Esophagus squamous epithelium (tissue), 4 donors: ENCODE measurements at regions not wholly inside any gene's neighbourhood (a gene's known extent, or its start where the extent isn't known, plus 50 kb on each side); places are given as distances from the start of the nearest gene placed in this dataset.

Experiments used
- CTCF ChIP-seq, 6 experiments: fragments of 450-650 bp in 4 of 6; fragments of 200-600 bp in 2 of 6; sonication (generic) in 2 of 6; IDR thresholded peaks; one replicate each; pipeline ENCODE4 v1.5.1; 2016 to 2019; ENCODE audit warnings: antibody characterized with exemption in 6 of 6, mild to moderate bottlenecking in 4 of 6, moderate library complexity in 4 of 6
- POLR2A ChIP-seq, 4 donors: fragments of 450-650 bp; IDR thresholded peaks; one replicate each; pipeline ENCODE4 v1.6.1; 2017; ENCODE audit warnings: antibody characterized with exemption in 4 of 4, mild to moderate bottlenecking in 4 of 4, moderate library complexity in 3 of 4

DNA sequence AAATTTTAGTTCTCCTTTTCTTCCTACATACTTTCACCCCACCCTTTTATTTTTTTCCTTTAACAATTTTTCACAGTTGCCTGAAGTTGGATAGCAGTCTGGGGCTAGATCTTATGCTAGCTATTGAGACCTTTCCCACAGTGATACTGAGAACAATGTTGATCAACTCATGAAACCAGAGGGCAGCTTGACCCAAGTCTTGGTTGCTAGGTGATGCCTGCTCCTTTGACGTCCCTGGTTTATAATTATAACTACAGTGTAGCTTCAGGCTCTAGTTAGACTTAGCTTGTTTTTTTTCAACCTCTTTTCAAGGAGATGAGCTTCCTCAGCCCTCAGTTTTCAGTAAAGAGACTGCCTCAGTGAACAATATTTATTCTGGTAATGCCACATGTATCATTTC is 648.5 kb downstream of the IRS1 start:
- TF ChIP-seq CTCF (IDR thresholded peaks at IDR 0.05) (no peak), POLR2A (IDR thresholded peaks at IDR 0.05) (no peak)
